HepG2 (cell line): ENCODE measurements at regions not wholly inside any gene's neighbourhood (a gene's known extent, or its start where the extent isn't known, plus 50 kb on each side); places are given as distances from the start of the nearest gene placed in this dataset.

Experiments
- PRDM10 ChIP-seq: sonication (generic); formaldehyde crosslinking; IDR thresholded peaks from 2 replicates; pipeline ENCODE4 v1.4.0; 2020; ENCODE audit warnings: low read depth, missing genetic modification reagents
- TCF12 ChIP-seq, 2 experiments: fragments of 450-650 bp in 1 of 2; sonication (generic) in 1 of 2; formaldehyde crosslinking in 1 of 2; IDR thresholded peaks; 2 replicates each; pipeline versions ENCODE4 v1.6.1 to v1.8.0; 2017 to 2022; ENCODE audit warnings: antibody characterized with exemption in 1 of 2, mild to moderate bottlenecking in 1 of 2, missing genetic modification reagents in 1 of 2, moderate library complexity in 1 of 2
- ZNF513 ChIP-seq: sonication (generic); formaldehyde crosslinking; conservative IDR thresholded peaks from 2 replicates; pipeline ENCODE4 v1.5.0; 2020; ENCODE audit warnings: missing genetic modification reagents
- ZNF549 ChIP-seq: sonication (generic); formaldehyde crosslinking; IDR thresholded peaks from 2 replicates; pipeline ENCODE4 v1.5.0; 2020; ENCODE audit warnings: missing genetic modification reagents
- TF ChIP-seq, protein P1 (sequence below): sonication (generic); formaldehyde crosslinking; conservative IDR thresholded peaks from 2 replicates; pipeline ENCODE4 v1.4.0; 2020; ENCODE audit warnings: missing genetic modification reagents
- TF ChIP-seq, protein P2 (sequence below): IDR thresholded peaks from 2 replicates; pipeline ENCODE4 v1.6.1; 2012; ENCODE audit warnings: low read depth, low read length, improper control_type of control experiment

DNA sequence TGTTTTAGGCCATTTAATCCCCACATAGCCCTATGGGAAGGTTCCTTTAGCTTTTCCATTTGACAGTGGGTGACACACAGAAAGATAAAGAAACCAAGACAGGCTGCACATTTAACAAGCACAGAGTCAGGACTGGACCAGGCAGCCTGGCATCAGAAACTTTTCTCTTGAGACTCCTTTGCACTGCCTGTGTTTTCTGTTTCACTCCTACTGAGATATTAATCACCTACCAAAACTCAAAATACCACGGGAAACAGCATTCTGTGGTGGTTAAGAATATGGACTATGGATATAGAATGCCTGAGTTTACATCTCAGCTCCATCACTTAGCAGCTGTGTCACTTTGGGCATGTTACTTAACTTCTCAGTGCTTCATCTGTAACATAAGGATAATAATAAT is 73.3 kb downstream of the CTAGE1 start:
- TF ChIP-seq TCF12 (IDR thresholded peaks at IDR 0.05) (no peak), TCF12 (CRISPR knock-in tag; IDR thresholded peaks at IDR 0.05) (no peak), ZNF549 (CRISPR knock-in tag) (no peak), ZNF513 (CRISPR knock-in tag) (no peak), PRDM10 (no peak)
- TF ChIP-seq, protein P1, sequence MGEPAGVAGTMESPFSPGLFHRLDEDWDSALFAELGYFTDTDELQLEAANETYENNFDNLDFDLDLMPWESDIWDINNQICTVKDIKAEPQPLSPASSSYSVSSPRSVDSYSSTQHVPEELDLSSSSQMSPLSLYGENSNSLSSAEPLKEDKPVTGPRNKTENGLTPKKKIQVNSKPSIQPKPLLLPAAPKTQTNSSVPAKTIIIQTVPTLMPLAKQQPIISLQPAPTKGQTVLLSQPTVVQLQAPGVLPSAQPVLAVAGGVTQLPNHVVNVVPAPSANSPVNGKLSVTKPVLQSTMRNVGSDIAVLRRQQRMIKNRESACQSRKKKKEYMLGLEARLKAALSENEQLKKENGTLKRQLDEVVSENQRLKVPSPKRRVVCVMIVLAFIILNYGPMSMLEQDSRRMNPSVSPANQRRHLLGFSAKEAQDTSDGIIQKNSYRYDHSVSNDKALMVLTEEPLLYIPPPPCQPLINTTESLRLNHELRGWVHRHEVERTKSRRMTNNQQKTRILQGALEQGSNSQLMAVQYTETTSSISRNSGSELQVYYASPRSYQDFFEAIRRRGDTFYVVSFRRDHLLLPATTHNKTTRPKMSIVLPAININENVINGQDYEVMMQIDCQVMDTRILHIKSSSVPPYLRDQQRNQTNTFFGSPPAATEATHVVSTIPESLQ (CRISPR knock-in tag), result no peak
- TF ChIP-seq, protein P2, sequence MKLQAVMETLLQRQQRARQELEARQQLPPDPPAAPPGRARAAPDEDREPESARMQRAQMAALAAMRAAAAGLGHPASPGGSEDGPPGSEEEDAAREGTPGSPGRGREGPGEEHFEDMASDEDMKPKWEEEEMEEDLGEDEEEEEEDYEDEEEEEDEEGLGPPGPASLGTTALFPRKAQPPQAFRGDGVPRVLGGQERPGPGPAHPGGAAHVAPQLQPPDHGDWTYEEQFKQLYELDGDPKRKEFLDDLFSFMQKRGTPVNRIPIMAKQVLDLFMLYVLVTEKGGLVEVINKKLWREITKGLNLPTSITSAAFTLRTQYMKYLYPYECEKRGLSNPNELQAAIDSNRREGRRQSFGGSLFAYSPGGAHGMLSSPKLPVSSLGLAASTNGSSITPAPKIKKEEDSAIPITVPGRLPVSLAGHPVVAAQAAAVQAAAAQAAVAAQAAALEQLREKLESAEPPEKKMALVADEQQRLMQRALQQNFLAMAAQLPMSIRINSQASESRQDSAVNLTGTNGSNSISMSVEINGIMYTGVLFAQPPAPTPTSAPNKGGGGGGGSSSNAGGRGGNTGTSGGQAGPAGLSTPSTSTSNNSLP, result no peak
